OCI-LY7 (cell line): ENCODE measurements at regions not wholly inside any gene's neighbourhood (a gene's known extent, or its start where the extent isn't known, plus 50 kb on each side); places are given as distances from the start of the nearest gene placed in this dataset.

ENCODE experiments used
- CTCF ChIP-seq: fragments of 200-600 bp; sonication (generic); conservative IDR thresholded peaks from 2 replicates; pipeline ENCODE4 v1.5.1; 2014; ENCODE audit warnings: mild to moderate bottlenecking, antibody characterized with exemption, low read length, moderate library complexity, mixed read lengths
- EZH2phosphoT487 ChIP-seq: fragments of 200-600 bp; sonication (generic); IDR thresholded peaks from 2 replicates; pipeline ENCODE4 v1.6.1; 2018; ENCODE audit warnings: low read depth, borderline replicate concordance, mild to moderate bottlenecking, mixed run types, antibody characterized with exemption, low read length, moderate library complexity, mixed read lengths

DNA sequence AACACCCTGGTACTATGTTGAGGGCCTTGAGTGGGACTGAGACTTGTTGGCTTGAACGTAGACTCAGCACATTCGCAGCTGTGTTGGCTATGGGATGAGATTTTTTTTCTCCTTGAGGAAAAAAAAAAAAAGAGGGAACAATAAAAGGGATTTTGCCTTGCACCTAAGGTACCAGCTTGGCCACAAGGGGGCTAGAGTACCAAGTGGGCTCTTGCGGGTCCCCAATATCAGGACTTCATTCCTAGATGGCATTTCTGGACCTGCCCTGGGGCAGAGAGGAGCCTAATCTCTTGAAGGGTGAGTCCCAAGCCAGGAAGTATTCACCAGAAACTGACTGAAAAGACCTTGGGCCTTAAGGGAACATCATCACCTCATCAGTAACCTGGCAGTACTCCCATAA lies 1083.6 kb upstream of the PHF14 start:
- TF ChIP-seq CTCF (0 out of 2 replicates have a peak, but pooled peaks have one; percentile 20), EZH2phosphoT487 (no peak)
